Parathyroid adenoma (tissue), 2 donors: ENCODE measurements at regions not wholly inside any gene's neighbourhood (a gene's known extent, or its start where the extent isn't known, plus 50 kb on each side); places are given as distances from the start of the nearest gene placed in this dataset.

Experiments
- H2AFZ ChIP-seq: fragments of 300-600 bp; sonication (generic); one replicate; pipeline ENCODE4 v1.7.0; 2017; ENCODE audit warnings: antibody characterized with exemption, mild to moderate bottlenecking
- H3K27ac ChIP-seq: fragments of 300-600 bp; sonication (generic); one replicate; pipeline ENCODE4 v1.7.0; 2017
- H3K27me3 ChIP-seq: fragments of 300-600 bp; sonication (generic); one replicate; pipeline ENCODE4 v1.7.0; 2017; ENCODE audit warnings: low read length; ENCODE audit not compliant: control insufficient read depth, insufficient read depth
- H3K36me3 ChIP-seq: fragments of 300-600 bp; sonication (generic); one replicate; pipeline ENCODE4 v1.7.0; 2017; ENCODE audit warnings: low read length; ENCODE audit not compliant: control insufficient read depth, insufficient read depth
- H3K4me1 ChIP-seq: fragments of 300-600 bp; sonication (generic); one replicate; pipeline ENCODE4 v1.7.0; 2017; ENCODE audit warnings: control low read depth
- H3K4me2 ChIP-seq: fragments of 300-600 bp; sonication (generic); one replicate; pipeline ENCODE4 v1.7.0; 2017; ENCODE audit warnings: low read length
- H3K4me3 ChIP-seq: fragments of 300-600 bp; sonication (generic); one replicate; pipeline ENCODE4 v1.7.0; 2017; ENCODE audit warnings: low read depth, low read length
- H3K79me2 ChIP-seq: fragments of 300-600 bp; sonication (generic); one replicate; pipeline ENCODE4 v1.7.0; 2017; ENCODE audit warnings: control low read depth
- H3K9ac ChIP-seq: fragments of 300-600 bp; sonication (generic); one replicate; pipeline ENCODE4 v1.7.0; 2017; ENCODE audit warnings: mild to moderate bottlenecking
- H3K9me3 ChIP-seq: fragments of 300-600 bp; sonication (generic); one replicate; pipeline ENCODE4 v1.7.0; 2017; ENCODE audit warnings: low read length; ENCODE audit not compliant: control insufficient read depth
- TF ChIP-seq, protein P1 (sequence below): fragments of 300-600 bp; sonication (generic); IDR thresholded peaks from one replicate; pipeline ENCODE4 v1.7.0; 2017; ENCODE audit warnings: antibody characterized with exemption, mild to moderate bottlenecking
- donor health status: primary hyperparathyroidism.

DNA sequence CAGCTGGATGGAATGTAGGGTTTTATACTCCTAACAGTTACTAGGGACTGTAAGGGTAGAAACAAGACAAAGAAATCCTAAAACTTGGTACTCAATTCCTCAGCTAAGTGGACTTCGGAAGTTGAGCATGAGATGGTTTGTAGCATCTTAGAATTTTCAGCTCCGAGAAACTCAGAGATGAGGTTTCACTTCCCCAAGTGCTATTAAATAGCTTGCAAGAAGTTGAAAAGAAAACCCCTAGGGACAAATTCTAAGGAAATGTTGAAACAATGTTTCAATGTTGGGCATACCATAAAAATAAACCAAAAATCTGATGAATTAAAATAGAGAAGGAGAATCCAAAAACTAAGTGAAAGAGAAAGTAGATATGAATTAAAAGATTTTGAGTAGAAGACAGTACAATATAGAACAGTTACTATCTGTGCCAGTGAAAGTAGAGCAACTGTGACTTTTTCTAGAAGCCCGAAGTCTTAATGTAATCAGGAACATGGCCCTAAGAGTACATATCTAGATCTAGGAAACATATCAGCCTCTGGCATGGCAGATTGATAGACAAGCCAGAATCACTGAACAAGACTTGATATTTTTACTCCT is 308.6 kb upstream of the RGMB start:
- TF ChIP-seq, protein P1, sequence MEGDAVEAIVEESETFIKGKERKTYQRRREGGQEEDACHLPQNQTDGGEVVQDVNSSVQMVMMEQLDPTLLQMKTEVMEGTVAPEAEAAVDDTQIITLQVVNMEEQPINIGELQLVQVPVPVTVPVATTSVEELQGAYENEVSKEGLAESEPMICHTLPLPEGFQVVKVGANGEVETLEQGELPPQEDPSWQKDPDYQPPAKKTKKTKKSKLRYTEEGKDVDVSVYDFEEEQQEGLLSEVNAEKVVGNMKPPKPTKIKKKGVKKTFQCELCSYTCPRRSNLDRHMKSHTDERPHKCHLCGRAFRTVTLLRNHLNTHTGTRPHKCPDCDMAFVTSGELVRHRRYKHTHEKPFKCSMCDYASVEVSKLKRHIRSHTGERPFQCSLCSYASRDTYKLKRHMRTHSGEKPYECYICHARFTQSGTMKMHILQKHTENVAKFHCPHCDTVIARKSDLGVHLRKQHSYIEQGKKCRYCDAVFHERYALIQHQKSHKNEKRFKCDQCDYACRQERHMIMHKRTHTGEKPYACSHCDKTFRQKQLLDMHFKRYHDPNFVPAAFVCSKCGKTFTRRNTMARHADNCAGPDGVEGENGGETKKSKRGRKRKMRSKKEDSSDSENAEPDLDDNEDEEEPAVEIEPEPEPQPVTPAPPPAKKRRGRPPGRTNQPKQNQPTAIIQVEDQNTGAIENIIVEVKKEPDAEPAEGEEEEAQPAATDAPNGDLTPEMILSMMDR, result no peak
- Histone ChIP-seq H3K27ac (no peak overlapping the region), H3K9ac (no peak overlapping the region), H3K4me3 (no peak overlapping the region), H3K27me3 (no peaks in the 10 kb centered on the region), H3K4me2 (no peak overlapping the region), H2AFZ (no peak overlapping the region), H3K79me2 (no peaks in the 10 kb centered on the region), H3K36me3 (no peaks in the 10 kb centered on the region), H3K4me1 (no peaks in the 10 kb centered on the region), H3K9me3 (no peaks in the 10 kb centered on the region)

DNA sequence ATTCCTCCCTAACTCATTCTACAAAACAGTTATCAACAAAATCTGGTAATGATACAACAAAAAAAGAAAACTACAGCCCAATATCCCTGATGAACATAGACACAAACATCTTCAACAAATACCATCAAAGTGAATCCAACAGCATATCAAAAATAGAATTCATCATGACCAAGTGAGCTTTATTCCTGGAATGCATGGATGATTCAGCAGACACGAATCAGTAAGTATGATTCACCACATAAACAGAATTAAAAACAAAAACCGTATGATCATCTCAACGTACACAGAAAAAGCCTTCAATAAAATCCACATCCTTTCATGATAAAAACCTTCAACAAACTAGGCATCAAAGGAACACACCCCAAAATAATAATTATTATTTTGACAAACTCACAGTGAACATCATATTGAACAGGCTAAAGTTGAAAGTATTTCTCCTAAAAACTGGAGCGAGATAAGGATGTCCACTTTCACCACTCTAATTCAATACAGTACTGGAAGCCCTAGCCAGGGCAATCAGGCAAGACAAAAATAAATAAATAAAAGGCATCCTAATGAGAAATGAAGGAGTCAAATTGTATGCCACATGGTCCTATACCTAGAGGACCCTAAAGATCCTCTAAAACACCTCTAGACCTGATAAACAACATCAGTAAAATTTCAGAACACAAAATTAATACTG is 305.1 kb upstream of the RGMB start:
- Histone ChIP-seq H3K4me2 (no peak overlapping the region), H3K4me3 (no peak overlapping the region), H3K79me2 (no peaks in the 10 kb centered on the region), H2AFZ (no peak overlapping the region), H3K36me3 (no peaks in the 10 kb centered on the region), H3K9me3 (no peaks in the 10 kb centered on the region), H3K27me3 (no peaks in the 10 kb centered on the region), H3K4me1 (no peaks in the 10 kb centered on the region), H3K27ac (no peak overlapping the region), H3K9ac (no peak overlapping the region)
- TF ChIP-seq, protein P1, result no peak

DNA sequence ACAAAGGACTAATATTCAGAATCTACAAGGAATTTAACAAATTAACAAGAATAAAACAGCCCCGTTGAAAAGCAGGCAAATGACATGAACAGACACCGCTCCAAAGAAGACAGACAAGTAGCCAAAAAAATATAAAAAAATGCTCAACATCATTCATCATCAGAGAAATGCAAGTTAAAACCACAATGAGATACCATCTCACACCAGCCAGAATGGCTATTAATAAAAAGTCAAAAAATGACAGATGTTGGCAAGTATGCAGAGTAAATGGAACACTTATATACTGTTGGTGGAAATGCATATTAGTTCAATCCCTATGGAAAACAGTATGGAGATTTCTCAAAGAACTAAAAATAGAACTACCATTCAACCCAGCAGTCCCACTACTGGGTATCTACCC is 302.7 kb upstream of the RGMB start:
- Histone ChIP-seq H2AFZ (no peak overlapping the region), H3K4me1 (no peaks in the 10 kb centered on the region), H3K9me3 (no peaks in the 10 kb centered on the region), H3K4me2 (no peak overlapping the region), H3K9ac (no peak overlapping the region), H3K79me2 (no peaks in the 10 kb centered on the region), H3K4me3 (no peak overlapping the region), H3K27me3 (no peaks in the 10 kb centered on the region), H3K36me3 (no peaks in the 10 kb centered on the region), H3K27ac (no peak overlapping the region)
- TF ChIP-seq, protein P1, result no peak

DNA sequence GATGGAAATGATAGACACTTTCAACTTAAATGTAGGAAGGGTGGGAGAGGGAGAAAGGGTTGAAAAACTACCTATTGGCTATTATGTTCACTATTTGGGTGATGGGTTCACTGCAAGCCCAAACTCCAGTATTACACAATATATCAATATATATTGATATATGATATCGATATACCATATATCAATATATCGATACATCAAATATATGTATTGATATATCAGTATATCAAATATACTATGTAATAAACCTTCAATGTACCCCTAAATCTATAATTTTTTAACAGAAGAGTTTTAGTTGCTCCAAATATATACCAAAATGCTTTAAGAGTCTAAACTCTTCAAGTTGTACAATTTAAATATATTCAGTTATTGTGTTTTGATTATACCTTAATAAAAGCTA is 302.0 kb upstream of the RGMB start:
- Histone ChIP-seq H3K27ac (no peak overlapping the region), H3K9ac (no peak overlapping the region), H3K4me1 (no peaks in the 10 kb centered on the region), H2AFZ (no peak overlapping the region), H3K4me3 (no peak overlapping the region), H3K4me2 (no peak overlapping the region), H3K36me3 (no peaks in the 10 kb centered on the region), H3K27me3 (no peaks in the 10 kb centered on the region), H3K79me2 (no peaks in the 10 kb centered on the region), H3K9me3 (no peaks in the 10 kb centered on the region)
- TF ChIP-seq, protein P1, result no peak

DNA sequence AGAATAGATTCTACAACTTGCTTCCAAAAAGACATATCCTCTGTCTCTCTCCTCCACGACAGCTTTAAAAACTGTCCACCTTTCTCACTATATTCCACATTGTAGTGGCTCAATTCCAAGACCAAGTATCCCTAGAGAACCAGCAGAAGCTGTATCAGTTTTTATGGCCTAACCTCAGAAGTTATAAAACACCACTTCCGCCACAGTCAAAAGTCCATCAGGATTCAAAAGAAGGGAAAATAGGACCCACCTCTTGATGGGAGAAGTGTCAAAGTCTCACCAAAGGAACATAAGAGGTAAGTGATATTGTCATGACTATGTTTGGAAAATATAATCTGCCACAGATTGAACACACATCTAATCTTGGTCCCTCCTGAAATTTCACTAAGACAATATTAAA is 299.2 kb upstream of the RGMB start:
- Histone ChIP-seq H3K9me3 (no peaks in the 10 kb centered on the region), H3K4me2 (no peak overlapping the region), H3K9ac (no peak overlapping the region), H3K36me3 (no peaks in the 10 kb centered on the region), H3K4me3 (no peak overlapping the region), H3K4me1 (no peaks in the 10 kb centered on the region), H3K79me2 (no peaks in the 10 kb centered on the region), H3K27me3 (no peaks in the 10 kb centered on the region), H3K27ac (no peak overlapping the region), H2AFZ (no peak overlapping the region)
- TF ChIP-seq, protein P1, result no peak
